Hematopoietic multipotent progenitor cell treated with erythropoietin and hydrocortisone succinate and interleukin-3 and kit ligand, for 15 days (in vitro differentiated cells): ENCODE measurements at regions not wholly inside any gene's neighbourhood (a gene's known extent, or its start where the extent isn't known, plus 50 kb on each side); places are given as distances from the start of the nearest gene placed in this dataset.
"Not testable (repeated sequence)": the region's sequence is repeated elsewhere in the genome, so short reads cannot be mapped to it uniquely, and the experiment has no call there.

ENCODE experiments used
- DNase-seq: peaks from one replicate; pipeline ENCODE4 v3.0.0-alpha.2; 2015; ENCODE audit warnings: low spot score

GRCh38 chr1:218494449-218494852, 149.3 kb downstream of the TGFB2 start:
- DNase-seq = no peak

- no peak for DNase-seq
Measured at GRCh38 chr1:218495931-218496330, 150.8 kb downstream of the TGFB2 start.

GRCh38 chr1:218496561-218496960, 151.4 kb downstream of the TGFB2 start:
- no peak for DNase-seq

DNA sequence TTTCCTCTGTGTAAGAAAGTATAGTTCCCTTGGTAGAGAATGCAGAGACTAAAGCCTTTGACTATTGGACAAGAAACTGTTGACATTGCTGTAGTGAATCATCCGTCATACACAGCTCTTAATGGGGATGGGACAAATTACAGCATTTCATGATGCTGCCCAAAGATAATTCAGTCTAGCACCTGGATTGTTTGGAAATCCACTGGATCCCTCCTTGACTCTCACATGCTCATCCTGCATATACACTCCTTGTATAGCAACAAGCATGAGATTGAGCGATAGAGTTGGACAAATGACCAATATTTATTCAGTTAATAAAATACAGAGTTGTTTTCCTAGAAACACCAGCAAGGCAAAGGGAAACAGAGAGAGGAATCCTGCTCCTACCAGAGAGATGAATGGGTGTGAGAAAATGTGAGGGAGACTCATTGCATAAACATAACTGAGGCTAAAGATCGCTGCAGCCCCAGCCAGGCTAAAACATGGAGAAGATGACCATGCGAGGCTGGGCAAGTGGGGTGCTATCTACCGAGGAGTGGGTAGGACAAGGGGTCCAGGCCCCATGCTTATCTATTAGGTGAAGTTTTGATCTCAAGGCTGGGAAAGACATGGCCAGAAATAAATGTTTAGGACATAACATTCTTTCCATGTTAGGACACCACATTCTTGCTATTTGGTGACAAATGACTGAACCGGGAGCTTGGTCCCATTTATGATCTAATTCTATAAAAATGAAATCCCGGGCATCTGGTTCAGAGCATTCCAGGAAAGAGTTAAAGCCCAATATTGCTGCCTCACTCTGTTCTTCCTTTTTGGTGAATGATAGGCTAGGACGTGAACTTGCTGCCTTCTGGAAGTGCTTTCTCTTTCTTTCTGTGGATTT, 153.2 kb downstream of the TGFB2 start:
- DNase-seq = no peak

DNA sequence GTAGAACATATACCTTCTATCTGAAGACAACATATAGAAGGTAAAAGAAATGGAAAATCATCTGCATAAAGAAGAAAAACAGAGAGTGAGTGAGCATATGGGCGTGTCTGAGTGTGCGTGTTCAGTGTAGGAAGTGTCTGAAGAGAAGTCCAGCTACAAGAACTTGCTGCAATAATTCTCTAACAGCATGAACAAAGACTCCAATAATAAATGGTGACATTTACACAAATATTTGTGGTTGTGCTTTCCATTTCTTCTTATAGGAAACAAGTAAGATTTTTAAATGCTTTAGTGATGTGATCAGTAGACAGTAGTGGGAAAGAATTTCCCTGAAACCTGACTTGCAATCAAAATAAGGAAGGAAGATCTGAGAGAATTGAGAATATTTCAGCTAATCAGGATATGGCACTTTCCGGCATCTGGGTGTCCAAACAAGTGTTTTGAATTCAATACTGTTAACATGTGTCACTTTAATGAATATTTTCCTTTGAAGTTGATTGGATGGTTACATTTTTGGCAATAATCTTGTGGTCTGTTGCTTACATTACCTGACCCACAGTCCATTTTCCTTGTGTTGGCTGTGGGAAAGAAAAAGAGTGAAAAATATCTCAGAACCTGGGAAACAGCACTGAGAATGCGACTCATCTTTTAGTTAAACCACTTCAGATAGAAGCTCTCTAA, 154.0 kb downstream of the TGFB2 start:
- no peak for DNase-seq

GRCh38 chr1:218499911-218500310, 154.8 kb downstream of the TGFB2 start:
- no peak for DNase-seq

DNA sequence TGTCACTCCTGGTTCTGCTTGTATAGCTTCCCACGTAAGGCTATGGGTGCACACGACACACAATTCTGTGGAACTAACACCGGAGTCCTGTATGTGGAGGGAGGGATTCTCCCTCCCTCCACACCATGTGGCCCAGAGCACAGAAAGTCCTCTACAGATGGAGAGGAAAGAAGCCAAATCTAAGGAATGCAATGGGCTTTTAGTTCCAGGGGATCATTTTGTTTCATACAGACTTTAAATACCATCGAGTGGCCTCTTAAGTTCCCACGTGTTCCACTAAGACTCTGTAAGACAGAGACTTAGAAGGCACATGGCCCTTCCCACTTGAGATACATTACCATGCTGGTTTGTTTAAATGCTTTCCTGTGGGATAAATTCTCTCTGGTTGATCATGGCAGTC, 156.0 kb downstream of the TGFB2 start:
- no peak for DNase-seq

- no peak for DNase-seq
Measured at GRCh38 chr1:218502383-218502782, 157.2 kb downstream of the TGFB2 start.

DNA sequence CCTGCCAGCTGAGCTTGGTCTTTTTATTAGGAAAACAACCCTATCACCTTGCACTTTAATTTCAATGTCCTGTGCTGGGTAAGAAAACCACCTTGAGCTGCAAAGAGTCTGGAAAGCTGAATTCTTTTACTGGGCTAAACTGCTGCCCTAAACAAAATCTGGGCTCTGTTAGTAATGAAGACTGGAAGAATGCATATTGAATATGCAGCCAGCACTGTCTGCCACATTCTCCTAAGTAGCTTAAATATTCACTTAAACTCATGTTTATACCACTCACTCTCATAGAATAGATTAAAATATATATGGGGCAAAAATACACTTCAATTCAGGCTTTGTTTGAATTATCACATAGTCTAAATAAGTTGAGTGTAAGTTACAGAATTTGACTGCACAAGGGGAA, 158.0 kb downstream of the TGFB2 start:
- DNase-seq = no peak

DNA sequence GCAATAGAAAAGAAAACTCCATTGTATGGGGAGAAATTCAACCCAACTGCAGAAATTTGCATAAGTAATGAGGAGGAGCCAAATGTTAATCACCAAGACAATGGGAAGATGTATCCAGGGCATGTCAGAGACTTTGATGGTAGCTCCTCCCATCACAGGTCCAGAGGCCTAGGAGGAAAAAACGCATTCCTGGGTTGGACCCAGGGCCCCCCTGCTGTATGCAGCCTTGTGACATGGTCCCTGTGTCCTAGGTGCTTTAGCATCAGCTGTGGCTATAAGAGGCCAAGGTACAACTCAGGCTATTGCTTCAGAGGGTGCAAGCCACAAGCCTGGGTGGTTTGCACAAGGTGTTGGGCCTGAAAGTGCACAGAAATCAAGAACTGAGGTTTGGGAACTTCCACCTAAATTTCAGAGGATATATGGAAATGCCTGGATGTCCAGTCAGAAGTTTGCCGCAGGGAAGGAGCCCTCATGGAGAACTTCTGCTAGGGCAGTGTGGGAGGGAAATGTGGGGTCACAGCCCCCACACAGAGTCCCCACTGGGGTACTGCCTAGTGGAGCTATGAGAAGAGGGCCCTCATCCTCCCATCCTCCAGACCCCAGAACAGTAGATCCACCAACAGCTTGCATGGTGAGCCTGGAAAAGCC, 162.3 kb downstream of the TGFB2 start:
- DNase-seq = no peak

- no peak for DNase-seq
Measured at GRCh38 chr1:218510153-218510772, 165.1 kb downstream of the TGFB2 start.

- DNase-seq = no peak
Measured at GRCh38 chr1:218513328-218513727, 168.2 kb downstream of the TGFB2 start.

DNA sequence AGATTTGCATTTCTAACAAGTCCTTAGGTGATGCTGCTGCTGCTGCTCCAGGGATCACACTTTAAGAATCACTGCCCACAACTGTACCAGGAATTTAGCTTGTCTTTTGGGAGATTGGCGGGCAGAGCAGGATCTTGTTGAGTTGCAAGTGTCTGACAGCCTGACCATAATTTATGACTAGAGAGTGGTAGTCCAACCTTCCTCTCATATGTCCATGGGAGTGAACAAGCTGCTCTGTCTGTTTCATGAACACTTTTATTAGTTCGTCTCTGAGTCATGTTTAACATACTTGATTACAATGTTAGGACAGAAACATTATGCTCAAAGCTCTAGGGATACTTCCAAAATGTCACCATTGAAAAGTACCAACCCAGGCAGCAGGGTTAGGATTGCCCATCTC, 169.6 kb downstream of the TGFB2 start:
- no peak for DNase-seq

- no peak for DNase-seq
Measured at GRCh38 chr1:218516526-218516925, 171.4 kb downstream of the TGFB2 start.

DNA sequence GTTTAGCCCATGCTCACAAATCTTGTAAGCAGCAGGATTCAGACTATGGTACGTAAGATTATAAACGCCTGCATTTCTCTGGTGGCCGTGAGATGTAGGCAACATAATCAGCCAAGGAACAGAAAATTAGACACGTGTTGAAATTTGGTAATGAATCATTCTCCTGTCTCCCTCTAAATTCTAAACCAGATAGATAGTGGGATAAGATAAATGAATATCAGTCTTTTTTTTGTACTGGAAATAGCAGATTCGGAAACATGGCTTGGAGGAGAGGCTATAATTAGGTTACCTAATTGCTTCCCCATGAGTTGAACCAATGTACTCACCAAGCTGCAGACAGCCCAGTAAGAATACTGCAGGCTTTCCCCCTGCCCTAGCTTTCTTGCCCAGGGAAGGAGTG, 172.3 kb downstream of the TGFB2 start:
- DNase-seq = no peak

DNA sequence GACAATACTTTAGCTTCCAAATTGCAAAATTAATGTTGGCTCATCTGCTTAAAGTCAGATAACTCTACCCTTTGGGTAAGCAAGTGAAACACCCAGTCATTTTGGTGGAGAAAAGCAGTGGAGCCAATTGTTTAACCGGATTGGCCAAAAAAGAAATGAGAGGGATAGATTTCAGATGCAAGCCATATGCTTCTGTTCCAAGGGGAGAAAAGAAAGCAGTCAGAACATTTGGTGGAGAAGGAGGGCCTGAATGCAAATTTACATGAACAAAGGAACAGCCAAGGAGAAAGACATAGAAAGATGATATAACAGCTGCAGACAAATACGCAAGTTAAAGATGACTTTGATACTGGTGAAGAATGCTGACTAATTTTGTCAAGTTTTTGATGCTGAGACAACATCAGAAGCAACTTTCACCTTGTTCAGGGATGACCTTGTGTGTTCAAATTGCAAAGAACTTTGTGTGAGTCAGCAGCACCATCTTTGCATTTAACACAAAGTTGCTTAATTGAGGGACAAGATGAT, 173.1 kb downstream of the TGFB2 start:
- DNase-seq = no peak

GRCh38 chr1:218520646-218521045, 175.5 kb downstream of the TGFB2 start:
- DNase-seq = not testable (repeated sequence)

DNA sequence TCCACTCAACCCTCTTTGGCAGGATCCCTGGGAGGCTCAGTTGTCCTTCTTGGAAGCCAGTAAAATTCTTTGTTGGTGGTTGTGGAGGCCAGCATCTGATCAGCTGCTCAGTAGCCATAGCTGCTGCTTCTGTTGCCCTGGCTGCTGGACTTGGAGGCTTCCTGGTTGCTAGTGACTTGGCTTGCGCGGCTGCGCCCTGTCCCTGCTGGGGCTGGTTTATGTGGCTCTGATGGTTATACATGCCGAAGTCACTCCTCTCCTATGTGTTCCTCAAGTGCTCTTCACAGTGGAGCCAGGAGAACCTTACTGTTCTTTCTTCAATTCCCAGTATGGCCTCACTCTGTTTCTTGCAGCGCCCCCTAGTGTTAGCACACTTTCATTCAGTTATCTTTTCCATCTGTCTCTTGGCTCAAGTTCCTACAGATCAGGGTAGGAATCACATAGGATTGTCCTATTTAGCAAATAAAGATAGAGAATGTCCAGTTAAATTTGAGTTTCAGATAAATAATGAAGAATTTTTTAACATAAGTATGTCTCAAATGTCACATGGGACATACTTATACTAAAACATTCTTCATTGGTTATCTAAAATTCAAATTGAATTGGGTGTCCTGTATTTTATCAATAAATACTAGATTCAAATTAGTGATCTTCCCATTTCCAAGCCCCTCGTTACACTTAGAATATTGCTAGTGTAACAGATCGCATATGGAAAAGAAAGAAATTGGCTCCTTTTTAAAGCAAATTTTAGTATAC, 176.5 kb downstream of the TGFB2 start:
- DNase-seq = peak; percentile 72

GRCh38 chr1:218524526-218524925, 179.4 kb downstream of the TGFB2 start:
- no peak for DNase-seq

DNA sequence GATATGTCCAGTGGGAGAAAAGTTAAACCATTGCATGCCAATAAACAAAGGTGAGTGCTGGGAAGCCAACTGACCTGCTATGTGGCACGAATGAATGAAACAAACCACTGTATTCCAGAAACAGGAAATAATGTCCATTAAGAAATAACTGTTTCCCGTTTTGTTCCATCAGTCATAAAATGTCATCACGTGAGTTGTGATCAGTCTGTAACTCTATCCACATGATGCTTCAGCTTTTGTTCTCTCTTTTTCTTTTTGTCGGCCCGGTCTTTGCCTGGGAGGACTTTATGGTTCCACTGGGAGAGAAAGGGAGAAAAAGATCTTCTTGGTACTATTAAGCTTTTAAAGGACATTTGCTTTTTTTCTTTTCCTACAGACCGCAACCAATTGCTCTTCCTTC, 179.9 kb downstream of the TGFB2 start:
- DNase-seq = no peak

DNA sequence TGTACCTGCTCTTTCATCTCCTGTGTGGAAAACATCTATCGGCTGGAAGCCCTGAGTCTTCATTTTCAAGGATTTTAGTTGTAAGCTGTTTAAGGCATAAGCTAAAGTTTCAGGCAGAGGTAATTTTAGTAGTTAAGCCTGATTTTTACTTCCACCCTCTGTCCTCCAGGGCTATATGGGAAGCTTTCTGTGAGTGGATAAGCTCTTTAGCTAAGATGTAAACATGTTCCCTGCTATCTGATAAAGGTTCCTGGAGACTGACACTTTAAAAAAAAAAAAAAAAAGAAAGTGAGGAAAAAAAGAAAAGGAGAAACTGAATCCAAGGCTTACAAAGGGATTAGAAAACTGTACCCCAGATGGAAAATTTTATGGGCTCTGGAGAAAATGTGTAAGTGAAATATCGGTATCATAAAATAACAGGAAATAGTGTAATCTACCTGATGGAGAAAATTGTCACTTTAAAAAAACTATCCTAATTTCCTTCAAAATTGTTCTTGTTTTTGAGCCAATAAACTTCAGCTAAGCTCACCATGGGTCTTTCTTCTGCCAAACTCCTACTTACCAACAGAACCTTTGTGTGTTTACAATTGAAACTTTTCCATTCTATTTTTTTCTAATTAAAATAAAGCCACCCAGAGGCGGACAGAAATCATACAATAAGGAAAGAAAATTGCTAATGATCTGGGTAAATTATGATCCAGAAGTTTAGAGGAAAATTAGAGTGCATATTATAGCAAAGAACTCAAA, 180.5 kb downstream of the TGFB2 start:
- no peak for DNase-seq
